Thyroid gland (tissue), 4 donors: ENCODE measurements at regions not wholly inside any gene's neighbourhood (a gene's known extent, or its start where the extent isn't known, plus 50 kb on each side); places are given as distances from the start of the nearest gene placed in this dataset.

Experiments
- CTCF ChIP-seq, 6 experiments: fragments of 200-600 bp in 3 of 6; fragments of 450-650 bp in 3 of 6; sonication (generic) in 3 of 6; IDR thresholded peaks; one replicate each; pipeline ENCODE4 v1.5.1; 2016 to 2019; ENCODE audit warnings: antibody characterized with exemption in 6 of 6, mild to moderate bottlenecking in 2 of 6, inconsistent platforms in 1 of 6, moderate library complexity in 1 of 6
- POLR2A ChIP-seq, 2 donors: fragments of 450-650 bp; IDR thresholded peaks; one replicate each; pipeline ENCODE4 v1.6.1; 2017; ENCODE audit warnings: antibody characterized with exemption in 2 of 2, mild to moderate bottlenecking in 2 of 2, moderate library complexity in 1 of 2

GRCh38 chr2:84131278-84131830, 327.7 kb downstream of the SUCLG1 start:
- no peak for TF ChIP-seq CTCF (IDR thresholded peaks at IDR 0.05)
- TF ChIP-seq POLR2A (IDR thresholded peaks at IDR 0.05): no peak
